ENCODE measurements at regions not wholly inside any gene's neighbourhood (a gene's known extent, or its start where the extent isn't known, plus 50 kb on each side); places are given as distances from the start of the nearest gene placed in this dataset.
"Not testable (repeated sequence)": the region's sequence is repeated elsewhere in the genome, so short reads cannot be mapped to it uniquely, and the experiment has no call there.

DNA sequence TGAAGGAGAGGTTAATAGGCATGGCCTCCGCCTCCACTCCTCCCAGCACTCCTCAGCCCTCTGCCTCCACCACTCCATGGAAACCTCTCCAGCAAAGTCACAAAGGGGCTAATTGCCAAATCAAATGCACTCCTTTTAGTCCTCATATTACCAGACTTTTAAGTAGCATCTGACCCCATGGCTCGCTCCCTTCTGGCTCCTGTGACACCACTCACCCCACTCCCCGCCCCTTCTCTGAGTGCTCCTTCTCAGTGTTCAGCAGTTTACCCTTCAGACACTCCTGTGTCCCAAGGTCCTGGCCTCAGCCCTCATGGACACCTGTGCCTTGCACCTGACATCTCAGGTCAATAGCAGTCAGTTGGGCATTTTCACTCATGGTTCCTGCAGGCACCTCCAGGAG, 243.5 kb upstream of the CCL2 start:
- no peak for DNase-seq (ENCODE audit: low read depth, low spot score)

DNA sequence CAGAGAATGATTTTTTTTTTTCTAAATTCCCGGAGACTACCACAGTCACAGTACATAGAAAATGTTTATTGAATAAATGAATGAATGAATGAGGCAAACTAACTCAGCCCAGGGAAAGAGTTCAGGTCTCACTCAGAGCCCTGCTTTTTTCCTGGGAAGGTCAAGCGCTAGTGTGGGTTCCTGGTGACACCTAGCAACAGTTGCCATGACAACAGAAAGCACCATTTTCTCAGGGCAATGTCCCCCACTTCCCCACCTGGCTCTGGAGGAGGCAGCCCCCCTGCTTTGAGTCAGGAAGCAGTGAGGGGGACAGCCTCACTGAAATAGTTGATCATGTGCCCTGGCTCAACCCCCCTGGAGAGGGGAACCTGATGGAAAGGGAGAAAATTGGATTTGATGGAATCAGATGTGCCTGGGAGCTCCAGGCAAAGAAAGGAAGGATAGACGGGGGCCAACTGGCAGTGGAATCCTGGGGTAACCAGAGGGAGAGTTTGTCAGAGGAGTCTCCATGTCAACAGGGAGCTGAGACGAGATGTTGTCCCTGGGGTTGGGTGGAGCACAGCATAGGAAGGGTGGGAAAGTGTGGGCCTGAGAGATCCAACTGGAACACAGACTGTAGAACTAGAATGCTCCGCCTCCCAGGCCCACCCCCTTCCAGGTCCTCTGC, 242.2 kb upstream of the CCL2 start:
- DNase-seq (ENCODE audit: low read depth, low spot score), result no peak

DNA sequence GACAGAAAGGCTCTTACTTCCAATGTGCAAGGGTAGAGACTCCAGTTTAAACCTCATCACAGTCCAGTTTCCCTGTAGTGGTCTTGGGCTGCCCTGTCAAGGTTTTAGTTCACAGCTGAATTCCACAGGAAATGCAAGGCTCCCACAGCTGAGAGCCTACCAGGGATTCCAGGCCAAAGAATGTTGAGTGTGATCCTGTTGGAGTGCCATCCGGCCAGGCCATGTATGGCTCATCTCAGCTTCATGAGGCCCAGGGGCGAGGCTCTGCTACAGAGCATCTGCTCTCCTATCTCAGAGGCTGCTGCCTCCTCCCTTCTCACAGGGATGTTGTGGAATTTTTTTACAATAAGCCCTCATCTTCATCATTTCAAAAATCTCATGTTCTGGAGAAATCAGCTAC, 239.8 kb upstream of the CCL2 start:
- DNase-seq (ENCODE audit: low read depth, low spot score), result no peak

DNA sequence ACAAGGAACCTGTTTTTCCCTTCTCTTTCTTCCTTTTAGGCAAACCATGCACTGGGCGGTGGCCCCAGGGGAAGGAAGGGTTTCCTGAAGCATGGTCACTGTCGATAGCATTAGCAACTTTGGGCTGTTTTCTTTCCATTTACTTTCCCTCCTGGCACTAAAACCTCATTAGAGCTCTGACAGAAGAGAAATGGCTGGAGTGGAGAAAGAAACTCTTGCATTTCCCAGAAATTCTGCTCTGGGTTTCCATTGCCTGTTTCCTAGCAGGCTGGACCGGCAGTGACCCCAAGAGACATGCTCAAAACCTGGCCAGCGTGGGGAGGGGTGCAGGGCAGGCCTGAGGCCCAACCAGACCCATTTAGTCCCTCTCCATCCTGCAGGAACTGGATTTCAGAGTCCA, 230.7 kb upstream of the CCL2 start:
- no peak for DNase-seq (ENCODE audit: low read depth, low spot score)

DNA sequence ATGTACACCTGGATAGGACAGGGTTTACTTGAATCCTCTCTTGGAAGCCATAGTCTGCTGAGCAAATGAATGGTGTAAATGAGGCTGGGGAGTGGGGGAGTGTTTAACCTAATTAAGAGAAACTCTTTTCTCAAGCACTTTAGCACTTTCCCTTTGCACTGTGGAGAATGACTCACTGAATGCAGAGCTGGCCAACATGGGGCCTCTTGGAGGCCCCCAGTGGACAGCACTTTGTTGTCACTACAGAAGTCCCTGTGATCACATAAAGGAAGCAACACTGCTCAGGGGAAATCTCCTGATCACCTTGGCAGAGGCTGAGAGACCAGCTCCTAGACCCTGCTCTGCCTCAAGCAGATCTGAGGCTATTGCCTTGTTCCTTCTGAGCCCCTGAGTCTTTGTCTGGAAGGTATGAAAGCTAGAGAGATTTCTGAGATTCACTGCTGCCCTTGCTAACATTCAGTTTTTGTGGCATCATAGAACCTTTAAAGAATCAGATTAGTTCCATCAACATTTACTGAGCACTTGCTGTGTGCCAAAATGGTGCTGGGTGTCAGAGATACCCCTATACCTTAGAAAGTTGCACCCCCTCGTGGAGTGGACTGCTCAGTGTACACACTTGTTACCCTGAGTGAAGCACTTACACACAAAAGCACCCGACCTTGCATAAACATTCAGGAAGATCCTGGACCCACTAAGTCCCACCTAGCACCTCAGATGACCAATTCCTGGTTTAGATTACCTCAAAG, 230.1 kb upstream of the CCL2 start:
- no peak for DNase-seq (ENCODE audit: low read depth, low spot score)

DNA sequence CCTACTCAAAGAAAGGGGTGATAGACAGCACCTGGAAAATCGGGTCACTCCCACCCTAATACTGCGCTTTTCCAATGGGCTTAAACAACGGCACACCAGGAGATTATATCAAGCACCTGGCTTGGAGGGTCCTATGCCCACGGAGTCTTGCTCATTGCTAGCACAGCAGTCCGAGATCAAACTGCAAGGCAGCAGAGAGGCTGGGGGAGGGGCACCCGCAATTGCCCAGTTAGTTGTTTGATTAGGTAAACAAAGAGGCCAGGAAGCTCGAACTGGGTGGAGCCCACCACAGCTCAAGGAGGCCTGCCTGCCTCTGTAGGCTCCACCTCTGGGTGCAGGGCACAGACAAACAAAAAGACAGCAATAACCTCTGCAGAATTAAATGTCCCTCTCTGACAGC, 224.5 kb upstream of the CCL2 start:
- DNase-seq (ENCODE audit: low read depth, low spot score), result not testable (repeated sequence)

DNA sequence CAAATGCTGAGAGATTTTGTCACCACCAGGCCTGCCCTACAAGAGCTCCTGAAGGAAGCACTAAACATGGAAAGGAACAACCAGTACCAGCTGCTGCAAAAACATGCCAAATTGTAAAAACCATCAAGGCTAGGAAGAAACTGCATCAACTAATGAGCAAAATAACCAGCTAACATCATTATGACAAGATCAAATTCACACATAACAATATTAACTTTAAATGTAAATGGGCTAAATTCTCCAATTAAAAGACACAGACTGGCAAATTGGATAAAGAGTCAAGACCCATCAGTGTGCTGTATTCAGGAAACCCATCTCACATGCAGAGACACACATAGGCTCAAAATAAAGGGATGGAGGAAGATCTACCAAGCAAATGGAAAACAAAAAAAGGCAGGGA, 222.8 kb upstream of the CCL2 start:
- DNase-seq (ENCODE audit: low read depth, low spot score), result not testable (repeated sequence)

DNA sequence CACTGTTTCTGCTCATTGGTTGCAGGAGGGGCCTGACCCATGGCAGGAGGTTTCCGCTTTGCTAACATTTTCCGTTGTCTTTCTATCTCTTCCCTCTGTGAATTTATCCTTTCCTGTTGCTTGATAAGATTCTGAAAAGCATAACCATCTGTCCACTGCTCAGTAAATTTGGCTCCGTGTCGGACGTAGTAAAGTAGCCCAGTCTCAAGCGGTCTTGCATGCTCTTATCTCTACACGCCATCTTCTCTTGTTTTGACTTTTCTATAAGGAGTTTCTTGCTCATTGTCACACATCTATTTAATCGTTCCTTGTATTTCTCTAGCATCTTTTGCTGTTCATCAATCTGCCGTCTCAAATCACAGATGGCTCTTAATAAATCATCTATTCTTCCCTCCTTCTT, 216.3 kb upstream of the CCL2 start:
- not testable (repeated sequence) for DNase-seq (ENCODE audit: low read depth, low spot score)

DNA sequence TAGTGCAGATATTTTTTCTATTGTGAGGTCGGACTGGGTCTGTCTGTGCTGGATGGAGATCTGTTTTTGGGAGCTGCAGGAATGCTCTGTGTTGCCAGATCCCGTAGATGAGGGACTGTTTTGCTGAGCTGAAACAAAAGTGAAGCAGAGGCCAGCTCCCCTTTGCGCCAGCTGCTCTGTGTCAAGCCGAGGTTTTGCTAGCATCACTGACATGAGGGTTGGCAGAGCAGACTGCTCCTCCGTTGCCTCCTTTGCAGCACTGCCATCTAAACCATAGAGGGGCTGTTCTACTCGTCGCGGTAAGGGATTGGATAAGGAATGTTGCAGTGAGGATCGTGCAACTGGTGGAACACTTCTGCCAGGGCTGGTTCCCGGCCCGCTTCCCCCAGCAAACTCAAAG, 215.9 kb upstream of the CCL2 start:
- not testable (repeated sequence) for DNase-seq (ENCODE audit: low read depth, low spot score)

DNA sequence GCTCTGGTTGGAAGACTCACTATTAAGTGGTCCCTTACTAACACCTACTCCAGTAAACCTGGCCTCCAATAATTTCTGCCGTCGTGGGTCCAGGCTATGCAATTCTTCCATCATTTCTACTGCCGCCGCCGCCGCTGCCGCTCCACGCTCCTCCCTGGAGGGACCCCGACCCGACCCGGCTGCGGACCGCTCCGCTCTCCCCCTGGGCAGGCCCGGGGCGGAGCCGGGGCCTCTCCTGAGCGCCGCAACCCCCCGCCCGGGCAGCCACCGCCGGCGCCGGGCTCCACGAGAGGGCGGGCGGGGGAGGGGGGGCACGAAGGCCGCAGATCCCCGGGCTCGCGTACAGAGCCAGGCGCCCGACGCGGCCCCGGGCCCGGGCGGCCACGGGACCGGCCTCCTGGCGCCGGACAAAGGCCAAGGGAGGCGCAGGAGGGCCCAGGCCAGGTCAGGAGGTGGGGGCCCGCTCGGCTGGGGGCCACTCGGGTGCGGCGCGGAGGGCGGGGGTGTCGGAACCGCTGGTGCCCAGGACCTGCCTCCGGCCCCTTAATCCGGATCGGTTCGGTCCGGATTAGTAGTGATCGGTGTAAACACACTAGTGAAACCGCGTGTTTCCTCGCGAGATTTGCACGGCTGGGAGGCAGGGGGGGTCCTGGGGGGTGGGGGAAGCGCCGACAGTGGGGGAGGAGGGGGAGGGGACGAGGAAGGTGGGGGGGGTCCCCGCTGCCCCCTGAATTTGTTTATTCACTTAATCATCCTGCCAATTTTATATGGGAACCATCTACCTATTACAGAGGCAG, 215.1 kb upstream of the CCL2 start:
- DNase-seq (ENCODE audit: low read depth, low spot score), result not testable (repeated sequence)

DNA sequence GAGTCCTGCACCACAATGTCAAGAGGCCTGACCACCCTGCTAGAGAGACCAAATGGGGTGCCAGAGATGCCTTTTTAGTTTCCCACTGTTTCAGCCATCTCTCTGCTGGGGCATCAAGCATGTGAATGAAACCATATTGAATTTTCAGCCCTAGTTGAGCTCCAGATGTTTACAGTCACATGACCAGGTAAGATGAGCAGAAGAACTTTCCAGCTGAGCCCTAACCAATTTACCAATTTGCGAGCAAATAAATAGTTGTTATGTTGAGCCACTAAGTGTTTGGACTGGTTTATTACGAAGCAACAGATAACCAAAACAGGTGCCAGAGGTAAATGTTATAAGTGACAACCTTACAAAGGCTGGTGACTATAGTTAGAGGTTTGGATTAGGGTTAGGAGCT, 209.1 kb upstream of the CCL2 start:
- no peak for DNase-seq (ENCODE audit: low read depth, low spot score)

DNA sequence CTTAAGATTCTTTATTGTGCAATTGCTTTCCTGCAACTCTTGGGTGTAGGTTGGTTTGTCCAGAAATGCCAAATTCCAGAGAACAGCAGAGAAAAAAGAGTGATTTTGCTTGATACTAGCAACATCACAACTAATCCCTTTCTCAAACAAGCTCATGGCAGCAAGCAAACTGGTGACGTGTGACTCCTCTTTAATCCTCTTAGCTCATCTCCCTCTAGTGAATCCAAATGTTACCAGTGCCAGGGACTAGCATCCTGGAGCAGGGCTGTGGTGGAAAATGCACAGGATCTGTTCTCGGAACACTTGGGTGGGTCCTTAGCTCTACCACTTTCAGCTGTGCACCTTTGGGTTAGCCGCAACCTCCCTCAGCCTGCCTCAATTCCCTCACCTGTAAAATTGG, 204.0 kb upstream of the CCL2 start:
- DNase-seq (ENCODE audit: low read depth, low spot score), result no peak

DNA sequence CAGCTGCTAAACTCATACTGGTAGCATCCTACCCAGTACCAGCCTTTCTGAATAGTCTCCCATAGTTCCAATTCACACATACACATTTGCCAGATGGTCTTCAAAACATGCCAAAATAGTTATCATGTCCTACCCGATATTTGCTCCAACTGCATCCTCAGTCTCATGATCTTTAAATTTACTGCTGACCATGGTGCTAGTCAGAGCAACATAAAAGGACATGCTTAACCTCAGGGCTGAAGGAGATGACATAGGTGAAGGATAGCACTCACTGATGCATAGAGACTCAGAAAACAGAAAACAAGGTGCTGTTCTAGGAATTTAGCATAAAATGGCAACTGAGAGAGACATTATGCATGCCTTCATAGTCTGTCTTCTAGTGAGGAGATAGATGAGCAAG, 200.6 kb upstream of the CCL2 start:
- DNase-seq (ENCODE audit: low read depth, low spot score), result no peak

DNA sequence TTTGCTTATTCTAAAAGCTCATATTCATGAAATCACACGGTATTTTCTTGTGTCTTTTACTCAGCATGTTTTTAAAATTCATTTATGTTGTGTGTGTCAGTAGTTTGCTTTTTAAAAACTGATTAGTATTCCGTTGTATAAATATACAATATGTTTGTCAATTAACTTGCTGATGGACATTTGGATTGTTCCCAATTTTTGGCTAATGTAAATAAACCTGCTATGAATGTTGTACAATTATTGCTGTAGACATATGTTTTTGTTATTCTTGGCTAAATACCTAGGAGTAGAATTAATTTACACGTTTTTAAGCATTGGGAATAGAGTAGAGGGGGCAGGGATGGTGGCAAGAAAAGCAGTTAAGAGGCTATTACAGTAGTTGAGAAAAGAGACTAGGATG, 199.5 kb upstream of the CCL2 start:
- no peak for DNase-seq (ENCODE audit: low read depth, low spot score)

DNA sequence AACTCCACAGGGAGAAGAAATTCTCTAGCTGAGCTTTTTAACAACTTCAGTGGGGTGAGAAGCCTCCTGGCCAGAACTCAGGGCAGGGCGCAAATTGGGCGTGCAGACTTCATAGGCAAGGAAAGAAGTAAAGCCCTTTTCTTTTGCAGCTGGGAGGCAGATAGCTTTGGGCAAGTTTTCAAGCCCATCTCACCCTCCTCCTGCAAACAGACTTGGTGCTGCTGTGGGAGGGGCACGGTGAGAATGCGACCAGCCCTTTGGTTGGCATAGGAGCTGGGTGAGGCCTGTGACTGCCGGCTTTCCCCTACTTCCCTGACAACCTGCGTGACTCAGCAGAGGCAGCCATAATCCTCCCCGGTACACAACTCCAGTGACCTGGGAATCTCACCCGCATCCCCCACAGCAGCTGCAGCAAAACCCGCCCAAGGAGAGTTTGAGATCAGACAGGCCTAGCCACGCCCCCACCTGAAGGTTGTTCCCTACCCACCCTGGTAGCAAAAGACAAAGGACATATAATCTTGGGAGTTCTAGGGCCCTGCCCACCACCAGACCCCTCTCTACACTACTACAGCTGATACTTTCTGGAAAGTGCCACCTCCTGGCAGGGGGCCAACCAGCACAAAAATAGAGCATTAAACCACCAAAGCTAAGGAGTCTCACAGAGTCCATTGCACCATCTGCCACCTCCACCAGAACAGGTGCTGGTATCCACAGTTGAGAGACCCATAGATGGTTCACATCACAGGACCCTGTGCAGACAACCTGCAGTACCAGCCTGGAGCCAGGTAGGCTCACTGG, 195.5 kb upstream of the CCL2 start:
- no peak for DNase-seq (ENCODE audit: low read depth, low spot score)

DNA sequence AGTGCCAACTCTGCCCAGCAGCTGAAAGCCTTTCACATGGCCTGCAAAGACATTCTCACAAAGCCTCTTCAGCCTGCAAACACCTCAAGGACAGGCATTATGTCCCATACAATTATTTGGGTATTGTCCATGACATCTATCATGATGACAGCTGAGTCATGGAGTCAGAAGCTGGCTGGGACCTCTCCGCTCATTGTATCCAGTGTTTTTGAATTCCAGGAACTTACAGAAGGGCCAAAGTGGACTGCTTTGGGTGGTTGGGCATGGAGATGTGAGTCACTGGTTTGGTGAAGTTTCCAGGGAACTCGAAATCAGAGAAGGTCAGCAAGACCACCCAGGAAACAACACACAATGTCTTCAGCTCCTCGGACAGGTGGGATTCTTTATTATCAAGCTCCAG, 188.6 kb upstream of the CCL2 start:
- DNase-seq (ENCODE audit: low read depth, low spot score), result no peak

DNA sequence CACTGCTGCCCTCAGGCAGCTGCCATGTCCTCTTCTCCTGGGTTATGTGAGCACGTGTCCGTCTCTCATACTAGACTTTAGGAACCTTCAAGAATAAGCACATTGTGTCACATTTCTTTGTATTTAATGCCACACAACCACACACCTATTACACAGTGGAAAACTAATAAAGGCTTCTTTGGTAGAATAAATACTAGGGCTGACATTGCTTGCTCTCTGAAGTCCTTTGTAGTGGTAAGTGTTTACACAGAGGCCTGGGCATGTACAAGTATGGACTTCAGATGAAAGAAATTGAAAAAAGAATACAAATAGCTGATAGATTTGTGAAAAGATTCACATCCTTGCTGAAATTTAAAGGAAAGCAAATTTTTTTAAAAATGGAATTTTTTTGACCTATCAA, 188.1 kb upstream of the CCL2 start:
- DNase-seq (ENCODE audit: low read depth, low spot score), result no peak

DNA sequence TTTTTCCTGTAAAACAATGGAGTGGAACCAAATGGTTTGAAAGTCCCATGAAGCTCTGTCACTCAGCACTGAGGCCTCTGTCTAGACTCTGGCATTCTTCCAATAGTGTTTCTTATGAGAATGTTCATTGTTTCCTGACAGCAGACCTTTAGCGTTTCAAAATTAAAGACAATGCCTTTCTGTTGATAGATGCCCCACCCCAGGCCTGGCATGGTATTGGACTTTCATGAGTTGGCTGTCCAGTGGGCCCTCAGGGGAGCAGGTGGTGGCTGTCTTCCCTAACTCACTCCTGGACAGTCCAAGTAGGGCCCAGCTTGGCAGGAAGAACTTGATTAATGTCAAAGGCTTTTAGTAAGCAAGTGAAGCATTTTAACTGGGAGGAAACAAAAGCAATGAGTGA, 186.5 kb upstream of the CCL2 start:
- no peak for DNase-seq (ENCODE audit: low read depth, low spot score)

DNA sequence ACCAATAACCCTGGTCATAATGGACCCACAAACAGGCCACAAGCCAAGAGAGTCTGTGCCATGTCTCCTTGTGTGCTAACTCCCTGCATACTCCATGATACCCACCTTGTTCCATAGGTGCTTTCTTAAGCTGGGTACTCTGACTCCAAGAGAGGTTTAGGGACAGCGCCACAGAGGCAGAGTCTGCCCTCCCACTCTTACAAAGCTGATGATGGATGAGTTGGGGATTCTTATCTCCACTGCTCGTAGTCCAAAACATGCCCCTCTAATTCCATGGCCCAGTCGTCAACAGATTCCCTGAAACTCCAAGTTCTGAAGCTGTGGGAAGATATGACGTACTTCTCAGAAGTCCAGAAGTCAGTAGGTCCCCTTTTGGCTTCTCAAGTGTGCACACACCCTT, 184.4 kb upstream of the CCL2 start:
- DNase-seq (ENCODE audit: low read depth, low spot score), result no peak

DNA sequence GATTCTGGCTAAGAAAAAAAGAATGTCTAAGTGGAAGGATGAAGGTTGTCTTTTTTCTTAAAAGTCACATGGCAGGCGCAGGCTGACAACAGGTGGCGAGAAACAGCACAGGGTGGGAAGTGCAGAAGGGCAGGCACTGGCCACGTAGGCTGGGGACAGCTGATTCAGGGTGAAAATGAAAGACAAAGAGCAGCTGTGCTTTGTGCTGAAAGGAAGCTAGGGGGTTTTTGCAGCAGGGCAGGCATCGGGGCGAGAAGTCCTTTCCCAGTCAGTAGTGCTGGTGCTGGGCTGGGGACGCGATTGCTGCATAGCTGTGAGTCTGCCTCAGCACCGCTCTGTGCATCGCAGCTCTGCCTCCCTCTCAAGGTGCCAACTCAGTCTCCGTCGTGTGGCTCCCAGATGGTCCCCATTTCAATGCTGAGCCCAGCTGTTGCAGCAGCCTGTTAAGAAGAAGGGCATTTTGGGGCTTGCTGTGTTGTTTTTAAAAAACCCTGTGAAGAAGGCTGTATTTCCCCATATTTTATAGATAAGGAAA, 183.1 kb upstream of the CCL2 start:
- DNase-seq (ENCODE audit: low read depth, low spot score), result no peak

DNA sequence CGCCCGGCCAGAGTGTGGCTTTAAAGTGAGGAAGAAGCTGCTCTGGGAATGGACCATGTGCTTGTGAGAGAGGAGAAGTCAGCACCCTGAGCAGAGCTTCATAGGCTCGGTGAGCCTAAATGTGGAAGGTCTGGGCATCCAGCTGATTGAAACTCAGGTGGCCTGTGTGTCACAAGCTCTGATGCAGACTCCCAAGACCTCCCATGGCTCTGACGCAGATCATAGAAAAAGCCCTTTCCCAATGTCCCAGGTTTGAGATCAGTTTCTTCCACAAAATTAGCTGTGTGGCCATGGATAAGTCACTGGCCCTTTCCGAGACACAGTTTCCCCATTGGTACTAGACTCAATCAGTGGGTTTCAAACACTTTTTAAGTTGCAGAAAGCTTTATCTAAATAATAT, 180.0 kb upstream of the CCL2 start:
- no peak for DNase-seq (ENCODE audit: low read depth, low spot score)

All from brain pericyte (primary cell).